NOMO-1 (cell line): ENCODE measurements at regions not wholly inside any gene's neighbourhood (a gene's known extent, or its start where the extent isn't known, plus 50 kb on each side); places are given as distances from the start of the nearest gene placed in this dataset.

Experiments
- DNase-seq, 2 experiments: peaks; one replicate each; lab custom pipeline; 2025; ENCODE audit not compliant: unreplicated experiment in 2 of 2; lab: John Stamatoyannopoulos, UW

GRCh38 chr3:23644099-23644498, 161.7 kb upstream of the UBE2E1 start:
- DNase-seq, result no peak

GRCh38 chr3:23644676-23645075, 161.1 kb upstream of the UBE2E1 start:
- peak in 1 of 2 experiments; percentile 72 for DNase-seq

- no peak for DNase-seq
Observed at GRCh38 chr3:23645533-23646183, 160.1 kb upstream of the UBE2E1 start.

- DNase-seq, result no peak
Observed at GRCh38 chr3:23646184-23646920, 159.4 kb upstream of the UBE2E1 start.

GRCh38 chr3:23647706-23648258, 158.0 kb upstream of the UBE2E1 start:
- no peak for DNase-seq

- DNase-seq, result no peak
Observed at GRCh38 chr3:23648326-23648995, 157.3 kb upstream of the UBE2E1 start.

GRCh38 chr3:23648996-23649395, 156.8 kb upstream of the UBE2E1 start:
- DNase-seq, result no peak

- DNase-seq, result no peak
Observed at GRCh38 chr3:23649448-23649847, 156.3 kb upstream of the UBE2E1 start.

GRCh38 chr3:23650371-23651140, 155.2 kb upstream of the UBE2E1 start:
- DNase-seq, result peak; percentile 44 to 65

- DNase-seq, result no peak
Observed at GRCh38 chr3:23653647-23654525, 151.9 kb upstream of the UBE2E1 start.

GRCh38 chr3:23654571-23654970, 151.2 kb upstream of the UBE2E1 start:
- DNase-seq, result no peak

- no peak for DNase-seq
Observed at GRCh38 chr3:23655749-23656148, 150.0 kb upstream of the UBE2E1 start.

GRCh38 chr3:23656199-23656598, 149.6 kb upstream of the UBE2E1 start:
- no peak for DNase-seq

- DNase-seq, result no peak
Observed at GRCh38 chr3:23656821-23657220, 148.9 kb upstream of the UBE2E1 start.

GRCh38 chr3:23657647-23658046, 148.1 kb upstream of the UBE2E1 start:
- no peak for DNase-seq

- peak; percentile 61 to 91 for DNase-seq
Observed at GRCh38 chr3:23659274-23659673, 146.5 kb upstream of the UBE2E1 start.

- DNase-seq, result no peak
Observed at GRCh38 chr3:23659840-23660430, 145.8 kb upstream of the UBE2E1 start.

- DNase-seq, result peak in 1 of 2 experiments; percentile 42
Observed at GRCh38 chr3:23662079-23662617, 143.6 kb upstream of the UBE2E1 start.

GRCh38 chr3:23663246-23663645, 142.5 kb upstream of the UBE2E1 start:
- DNase-seq, result no peak
